ENCODE measurements at regions not wholly inside any gene's neighbourhood (a gene's known extent, or its start where the extent isn't known, plus 50 kb on each side); places are given as distances from the start of the nearest gene placed in this dataset.

DNA sequence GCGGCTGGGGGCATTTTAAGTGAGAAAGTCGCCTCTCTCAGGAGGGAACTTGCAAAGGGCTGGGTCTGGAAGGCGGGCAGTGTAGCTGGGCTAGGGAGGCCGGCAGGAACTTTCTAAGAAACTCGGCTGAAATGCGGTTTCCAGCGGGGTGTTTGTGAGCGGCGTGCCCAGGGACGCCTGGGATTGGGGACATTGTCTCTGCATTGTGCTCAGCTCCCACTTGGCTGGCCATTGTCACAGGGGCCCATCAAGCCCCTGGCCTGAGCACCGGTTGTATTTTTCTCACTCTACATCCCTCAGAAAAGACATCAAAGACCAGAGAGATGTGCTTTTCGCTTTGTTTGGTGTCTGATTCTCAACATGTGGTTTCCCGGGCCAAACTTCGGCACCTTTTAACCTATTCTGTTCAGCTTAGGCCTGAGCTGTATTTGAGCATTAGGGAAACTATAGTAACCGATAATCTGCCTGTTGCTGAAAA, 291.1 kb upstream of the IRX3 start:
- H3K4me3 ChIP-seq (ENCODE audit: low read depth, low read length): no peak overlapping the region
- TF ChIP-seq, protein P1, sequence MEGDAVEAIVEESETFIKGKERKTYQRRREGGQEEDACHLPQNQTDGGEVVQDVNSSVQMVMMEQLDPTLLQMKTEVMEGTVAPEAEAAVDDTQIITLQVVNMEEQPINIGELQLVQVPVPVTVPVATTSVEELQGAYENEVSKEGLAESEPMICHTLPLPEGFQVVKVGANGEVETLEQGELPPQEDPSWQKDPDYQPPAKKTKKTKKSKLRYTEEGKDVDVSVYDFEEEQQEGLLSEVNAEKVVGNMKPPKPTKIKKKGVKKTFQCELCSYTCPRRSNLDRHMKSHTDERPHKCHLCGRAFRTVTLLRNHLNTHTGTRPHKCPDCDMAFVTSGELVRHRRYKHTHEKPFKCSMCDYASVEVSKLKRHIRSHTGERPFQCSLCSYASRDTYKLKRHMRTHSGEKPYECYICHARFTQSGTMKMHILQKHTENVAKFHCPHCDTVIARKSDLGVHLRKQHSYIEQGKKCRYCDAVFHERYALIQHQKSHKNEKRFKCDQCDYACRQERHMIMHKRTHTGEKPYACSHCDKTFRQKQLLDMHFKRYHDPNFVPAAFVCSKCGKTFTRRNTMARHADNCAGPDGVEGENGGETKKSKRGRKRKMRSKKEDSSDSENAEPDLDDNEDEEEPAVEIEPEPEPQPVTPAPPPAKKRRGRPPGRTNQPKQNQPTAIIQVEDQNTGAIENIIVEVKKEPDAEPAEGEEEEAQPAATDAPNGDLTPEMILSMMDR (IDR thresholded peaks at IDR 0.05; ENCODE audit: low read depth, low read length): no peak

DNA sequence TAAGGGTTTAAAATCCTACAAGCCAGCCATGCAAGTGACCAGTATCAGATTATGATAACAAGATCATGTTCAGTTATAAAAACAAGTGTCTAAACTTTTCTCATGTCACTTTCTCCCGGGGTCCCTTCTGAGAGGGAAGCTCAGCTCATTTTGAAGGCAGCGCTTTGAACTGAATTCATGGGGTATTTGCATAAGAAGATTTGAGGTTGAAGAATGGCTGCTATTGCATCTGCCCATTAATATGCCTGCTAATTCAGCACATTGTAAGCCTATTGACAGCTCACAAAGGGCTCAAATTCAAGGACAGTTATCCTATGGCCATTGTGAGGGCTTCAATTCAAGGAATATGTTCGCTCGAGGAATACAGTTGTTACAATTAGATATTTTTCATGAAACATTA, 290.2 kb upstream of the IRX3 start:
- H3K4me3 ChIP-seq (ENCODE audit: low read depth, low read length): no peak overlapping the region
- TF ChIP-seq, protein P1 (IDR thresholded peaks at IDR 0.05; ENCODE audit: low read depth, low read length): no peak

DNA sequence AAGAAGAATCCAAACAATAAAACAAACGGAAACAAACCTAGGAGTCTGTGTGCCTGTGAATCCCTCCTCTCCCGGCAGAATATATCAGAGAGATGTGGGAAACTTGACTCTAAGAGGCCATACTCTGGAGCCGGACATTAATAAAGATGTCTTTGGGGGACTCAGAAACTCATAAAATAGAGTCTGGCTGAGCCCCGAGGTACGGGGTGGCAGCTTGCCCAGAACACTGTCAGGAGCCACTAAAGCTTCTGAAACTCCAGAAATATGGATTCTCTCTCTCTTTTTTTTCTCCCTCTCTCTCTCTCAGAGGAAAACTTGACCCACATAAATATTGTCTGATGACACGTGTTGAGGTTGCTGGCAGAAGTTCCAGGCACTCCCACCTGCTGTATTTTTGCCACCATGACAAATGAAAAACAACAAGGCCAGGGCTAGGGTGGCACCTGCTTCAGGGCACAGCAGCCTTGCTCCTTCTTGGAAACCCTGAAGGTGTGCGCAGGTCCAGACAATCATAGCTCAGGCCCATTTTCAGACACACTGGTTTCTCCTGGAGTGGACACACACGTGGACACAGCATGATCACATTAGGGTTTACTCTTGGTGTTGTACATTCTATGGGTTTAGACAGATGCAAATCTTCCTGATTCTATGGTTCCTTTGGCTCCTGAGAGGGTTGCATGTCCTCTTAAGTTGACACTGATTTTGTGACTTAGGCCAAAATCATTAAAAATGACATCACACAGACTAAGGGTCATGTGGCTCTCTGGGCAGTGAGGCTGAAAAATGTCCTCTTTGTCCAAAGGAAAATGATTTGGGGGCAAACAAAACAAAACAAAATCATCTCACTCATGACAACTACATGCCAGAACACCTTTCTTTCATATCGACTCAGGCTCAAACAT, 282.6 kb upstream of the IRX3 start:
- H3K4me3 ChIP-seq (ENCODE audit: low read depth, low read length): no peak overlapping the region
- TF ChIP-seq, protein P1 (IDR thresholded peaks at IDR 0.05; ENCODE audit: low read depth, low read length): no peak

DNA sequence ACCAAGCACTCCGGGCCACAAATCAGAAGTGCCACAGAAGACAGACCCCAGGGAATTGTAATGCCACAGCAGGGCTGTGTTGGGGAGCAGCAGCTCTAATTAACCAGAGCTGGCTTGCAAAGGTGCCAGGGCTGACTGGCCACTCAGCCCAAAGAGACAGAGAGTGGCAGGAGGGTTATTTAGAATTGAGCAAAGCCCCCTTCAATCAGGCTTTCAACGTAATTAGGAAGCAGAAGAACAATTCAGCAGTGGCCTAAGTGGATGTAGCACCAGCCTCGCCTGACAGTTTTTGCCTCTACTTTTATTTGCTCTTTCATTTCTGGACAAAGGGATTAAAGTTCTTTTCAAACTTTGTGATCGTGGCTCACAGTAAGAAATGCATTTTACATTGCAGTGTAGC, 278.3 kb upstream of the IRX3 start:
- H3K4me3 ChIP-seq (ENCODE audit: low read depth, low read length): no peak overlapping the region
- TF ChIP-seq, protein P1 (IDR thresholded peaks at IDR 0.05; ENCODE audit: low read depth, low read length): no peak

DNA sequence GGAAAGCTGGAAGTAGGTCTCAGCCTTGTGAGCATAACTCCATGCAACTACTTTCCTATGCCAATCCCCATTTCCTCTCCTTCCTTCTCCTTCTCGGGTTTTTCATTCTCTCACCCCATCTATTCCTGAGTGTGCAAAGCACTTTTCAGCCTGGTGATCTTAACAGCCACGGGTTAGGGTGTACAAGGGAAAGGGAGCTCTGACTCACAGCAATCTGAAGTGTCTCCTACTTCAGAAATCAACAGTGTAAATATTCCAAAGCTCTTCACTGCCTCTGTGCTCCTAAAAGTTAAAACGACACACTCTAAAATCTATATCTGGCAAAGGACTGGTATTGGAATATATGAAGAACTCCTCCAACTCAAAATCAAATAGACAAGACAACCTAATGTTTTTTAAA, 268.0 kb upstream of the IRX3 start:
- TF ChIP-seq, protein P1 (IDR thresholded peaks at IDR 0.05; ENCODE audit: low read depth, low read length): no peak
- H3K4me3 ChIP-seq (ENCODE audit: low read depth, low read length): no peak overlapping the region

DNA sequence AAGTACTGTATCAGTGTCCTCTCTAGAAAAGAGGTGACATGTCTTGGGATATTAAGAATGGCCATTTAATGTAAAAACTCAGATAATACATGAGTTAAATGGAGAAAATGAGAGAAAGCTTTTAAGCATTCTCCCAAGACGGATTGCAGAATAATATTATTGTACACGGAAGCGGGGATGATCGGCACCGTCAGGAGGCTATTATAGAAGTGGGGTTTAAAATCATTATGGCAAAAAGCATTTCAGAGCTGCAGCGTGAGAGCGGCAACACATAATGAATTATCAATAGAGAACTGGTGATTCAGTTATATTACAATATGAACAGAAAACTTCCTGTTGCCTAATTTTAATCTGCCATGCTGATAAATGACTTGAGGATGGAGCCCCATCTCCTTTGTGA, 261.7 kb upstream of the IRX3 start:
- no peak overlapping the region for H3K4me3 ChIP-seq (ENCODE audit: low read depth, low read length)
- TF ChIP-seq, protein P1 (IDR thresholded peaks at IDR 0.05; ENCODE audit: low read depth, low read length): no peak

DNA sequence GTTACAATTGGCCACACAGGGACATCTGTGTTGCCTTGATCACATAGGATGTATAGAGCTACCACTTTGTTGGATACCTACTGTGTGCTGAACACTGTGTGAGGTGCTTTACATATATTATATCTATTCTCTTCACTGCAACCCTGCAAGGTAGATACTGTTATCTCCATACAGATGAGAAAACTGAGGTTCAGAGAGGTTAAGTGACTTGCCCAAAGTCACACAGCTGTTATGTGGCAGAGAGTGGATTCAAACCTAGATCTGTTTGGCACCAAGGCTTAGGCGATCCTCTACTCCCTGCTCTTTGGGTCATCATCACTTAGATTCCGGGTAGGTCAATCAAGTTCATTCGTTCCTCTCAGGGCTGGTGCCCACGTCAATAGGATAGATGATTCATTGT, 260.5 kb upstream of the IRX3 start:
- TF ChIP-seq, protein P1 (IDR thresholded peaks at IDR 0.05; ENCODE audit: low read depth, low read length): no peak
- no peak overlapping the region for H3K4me3 ChIP-seq (ENCODE audit: low read depth, low read length)

Measured in WI38 (cell line).